ENCODE measurements at regions not wholly inside any gene's neighbourhood (a gene's known extent, or its start where the extent isn't known, plus 50 kb on each side); places are given as distances from the start of the nearest gene placed in this dataset.

- Histone ChIP-seq H3K36me3 (ENCODE audit: insufficient read depth, low read length) (no peaks in the 10 kb centered on the region), H3K4me2 (ENCODE audit: low read length) (peak overlapping the region; percentile 69), H3K4me3 (ENCODE audit: insufficient read depth, low read depth, low read length) (peak overlapping the region; percentile 29), H3K4me1 (ENCODE audit: insufficient read depth, low read length) (peaks cover 4% of the 10 kb centered on the region), H3K79me2 (ENCODE audit: insufficient read depth, low read length) (no peaks in the 10 kb centered on the region), H3K9ac (ENCODE audit: low read length) (peak overlapping the region; percentile 38), H4K20me1 (ENCODE audit: insufficient read depth, low read length) (no peaks in the 10 kb centered on the region), H3K9me3 (ENCODE audit: insufficient read depth, low read depth, low read length) (no peaks in the 10 kb centered on the region), H3K27me3 (ENCODE audit: insufficient read depth, low read length) (peaks cover 28% of the 10 kb centered on the region), H3K27ac (ENCODE audit: low read depth, low read length) (no peak overlapping the region), H2AFZ (ENCODE audit: low read depth, low read length) (peak overlapping the region; percentile 91)
- no peak for TF ChIP-seq CTCF (IDR thresholded peaks at IDR 0.05; ENCODE audit: insufficient read depth, low read depth, low read length)
- TF ChIP-seq EZH2 (IDR thresholded peaks at IDR 0.05; ENCODE audit: insufficient read depth, low read length): peak; percentile 40
- H3K9me3 Mint-ChIP-seq (ENCODE audit: unreplicated experiment): peaks cover 3% of the 10 kb centered on the region
- FAIRE-seq (no peak), DNase-seq (ENCODE audit: low read depth) (no peak)
- peaks cover 3% of the 10 kb centered on the region for H3K4me1 Mint-ChIP-seq (ENCODE audit: low read depth, unreplicated experiment)
- peaks cover 30% of the 10 kb centered on the region for H3K27me3 Mint-ChIP-seq (ENCODE audit: low read depth, unreplicated experiment)
- no peak overlapping the region for H3K4me3 Mint-ChIP-seq (ENCODE audit: unreplicated experiment)
- H3K27ac Mint-ChIP-seq (ENCODE audit: unreplicated experiment): no peak overlapping the region
- peaks cover 2% of the 10 kb centered on the region for H3K36me3 Mint-ChIP-seq (ENCODE audit: low read depth, unreplicated experiment)
Measured at GRCh38 chr20:60086821-60087562, 128.8 kb downstream of the CDH26 start.

GRCh38 chr20:60087563-60088105, 129.4 kb downstream of the CDH26 start:
- H3K27ac Mint-ChIP-seq (ENCODE audit: unreplicated experiment): no peak overlapping the region
- Histone ChIP-seq H3K79me2 (ENCODE audit: insufficient read depth, low read length) (no peaks in the 10 kb centered on the region), H4K20me1 (ENCODE audit: insufficient read depth, low read length) (no peaks in the 10 kb centered on the region), H3K9me3 (ENCODE audit: insufficient read depth, low read depth, low read length) (peaks cover 2% of the 10 kb centered on the region), H3K27ac (ENCODE audit: low read depth, low read length) (no peak overlapping the region), H2AFZ (ENCODE audit: low read depth, low read length) (peak overlapping the region; percentile 91), H3K9ac (ENCODE audit: low read length) (peak overlapping the region; percentile 38), H3K4me1 (ENCODE audit: insufficient read depth, low read length) (peaks cover 4% of the 10 kb centered on the region), H3K27me3 (ENCODE audit: insufficient read depth, low read length) (peaks cover 28% of the 10 kb centered on the region), H3K4me3 (ENCODE audit: insufficient read depth, low read depth, low read length) (peak overlapping the region; percentile 29), H3K36me3 (ENCODE audit: insufficient read depth, low read length) (no peaks in the 10 kb centered on the region), H3K4me2 (ENCODE audit: low read length) (peak overlapping the region; percentile 69)
- H3K4me3 Mint-ChIP-seq (ENCODE audit: unreplicated experiment): no peak overlapping the region
- FAIRE-seq: no peak
- no peak for TF ChIP-seq CTCF (IDR thresholded peaks at IDR 0.05; ENCODE audit: insufficient read depth, low read depth, low read length)
- TF ChIP-seq EZH2 (IDR thresholded peaks at IDR 0.05; ENCODE audit: insufficient read depth, low read length): no peak
- H3K27me3 Mint-ChIP-seq (ENCODE audit: low read depth, unreplicated experiment): peaks cover 29% of the 10 kb centered on the region
- H3K4me1 Mint-ChIP-seq (ENCODE audit: low read depth, unreplicated experiment): peaks cover 3% of the 10 kb centered on the region
- H3K9me3 Mint-ChIP-seq (ENCODE audit: unreplicated experiment): peaks cover 8% of the 10 kb centered on the region
- H3K36me3 Mint-ChIP-seq (ENCODE audit: low read depth, unreplicated experiment): peaks cover 2% of the 10 kb centered on the region
- DNase-seq (ENCODE audit: low read depth): no peak

- no peak for TF ChIP-seq EZH2 (IDR thresholded peaks at IDR 0.05; ENCODE audit: insufficient read depth, low read length)
- TF ChIP-seq CTCF (IDR thresholded peaks at IDR 0.05; ENCODE audit: insufficient read depth, low read depth, low read length): no peak
- H3K79me2 ChIP-seq (ENCODE audit: insufficient read depth, low read length): no peaks in the 10 kb centered on the region
- H2AFZ ChIP-seq (ENCODE audit: low read depth, low read length): no peak overlapping the region
- no peak overlapping the region for H3K4me3 ChIP-seq (ENCODE audit: insufficient read depth, low read depth, low read length)
- no peak overlapping the region for H3K27ac Mint-ChIP-seq (ENCODE audit: unreplicated experiment)
- peaks cover 10% of the 10 kb centered on the region for H3K9me3 Mint-ChIP-seq (ENCODE audit: unreplicated experiment)
- H3K4me2 ChIP-seq (ENCODE audit: low read length): no peak overlapping the region
- peaks cover 29% of the 10 kb centered on the region for H3K27me3 Mint-ChIP-seq (ENCODE audit: low read depth, unreplicated experiment)
- no peaks in the 10 kb centered on the region for H3K36me3 ChIP-seq (ENCODE audit: insufficient read depth, low read length)
- H3K36me3 Mint-ChIP-seq (ENCODE audit: low read depth, unreplicated experiment): peaks cover 2% of the 10 kb centered on the region
- peaks cover 28% of the 10 kb centered on the region for H3K27me3 ChIP-seq (ENCODE audit: insufficient read depth, low read length)
- H3K9me3 ChIP-seq (ENCODE audit: insufficient read depth, low read depth, low read length): peaks cover 3% of the 10 kb centered on the region
- no peak overlapping the region for H3K4me3 Mint-ChIP-seq (ENCODE audit: unreplicated experiment)
- peaks cover 4% of the 10 kb centered on the region for H3K4me1 ChIP-seq (ENCODE audit: insufficient read depth, low read length)
- no peak for DNase-seq (ENCODE audit: low read depth)
- FAIRE-seq: no peak
- H3K4me1 Mint-ChIP-seq (ENCODE audit: low read depth, unreplicated experiment): peaks cover 3% of the 10 kb centered on the region
- no peak overlapping the region for H3K9ac ChIP-seq (ENCODE audit: low read length)
- H4K20me1 ChIP-seq (ENCODE audit: insufficient read depth, low read length): no peaks in the 10 kb centered on the region
- H3K27ac ChIP-seq (ENCODE audit: low read depth, low read length): no peak overlapping the region
Measured at GRCh38 chr20:60088236-60088635, 130.0 kb downstream of the CDH26 start.

All from astrocyte (in vitro differentiated cells and primary cell).